ENCODE measurements at regions not wholly inside any gene's neighbourhood (a gene's known extent, or its start where the extent isn't known, plus 50 kb on each side); places are given as distances from the start of the nearest gene placed in this dataset.
"Not testable (repeated sequence)": the region's sequence is repeated elsewhere in the genome, so short reads cannot be mapped to it uniquely, and the experiment has no call there.

DNA sequence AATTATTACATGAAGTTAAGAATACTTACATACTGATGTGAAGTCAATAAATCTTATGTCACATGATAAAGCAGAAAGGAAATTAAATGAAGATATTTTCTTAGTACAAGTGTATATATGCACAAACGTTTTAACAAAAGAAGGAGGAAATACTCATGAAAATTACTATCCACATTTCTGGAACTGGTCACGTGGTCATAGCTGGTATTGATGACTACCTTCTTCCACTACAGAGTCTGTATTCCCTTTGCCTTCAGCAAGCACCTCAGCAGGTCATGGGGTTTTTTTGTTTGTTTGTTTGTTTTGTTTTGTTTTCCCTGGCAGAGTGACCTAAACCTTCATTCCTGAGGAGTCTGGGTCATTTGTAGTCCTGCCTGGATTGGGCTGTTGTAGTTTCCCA lies 174.9 kb upstream of the BANK1 start (continued):
- TF ChIP-seq ZNF331 (CRISPR knock-in tag; IDR thresholded peaks at IDR 0.05; ENCODE audit: low read depth) (no peak), REST (IDR thresholded peaks at IDR 0.05; ENCODE audit: unreplicated experiment) (no peak)

DNA sequence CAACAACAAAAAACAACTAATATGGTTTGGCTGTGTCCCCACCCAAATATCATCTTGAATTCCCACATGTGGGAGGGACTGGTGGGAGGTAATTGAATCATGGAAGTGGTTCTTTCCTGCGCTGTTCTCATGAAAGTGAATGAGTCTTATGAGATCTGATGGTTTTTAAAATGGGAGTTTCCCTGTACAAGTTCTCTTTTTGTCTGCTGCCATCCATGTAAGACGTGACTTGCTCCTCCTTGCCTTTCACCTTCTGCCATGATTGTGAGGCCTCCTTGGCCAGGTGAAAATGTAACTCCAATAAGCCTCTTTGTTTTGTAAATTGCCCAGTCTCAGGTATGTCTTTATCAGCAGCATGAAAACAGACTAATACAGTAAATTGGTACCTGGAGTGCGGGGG lies 183.5 kb upstream of the BANK1 start:
- not testable (repeated sequence) for DNase-seq (ENCODE audit: low spot score); H3K9me2 ChIP-seq (ENCODE audit: insufficient read depth); H3K4me3 ChIP-seq; H3K27ac ChIP-seq (ENCODE audit: low read depth); H3F3A ChIP-seq (replicated peaks; ENCODE audit: low read depth); H2AFZ ChIP-seq; H3K4me1 ChIP-seq (ENCODE audit: insufficient read depth); H3K27ac Mint-ChIP-seq; H3K79me2 ChIP-seq (replicated peaks; ENCODE audit: insufficient read depth); H4K20me1 ChIP-seq (replicated peaks; ENCODE audit: insufficient read depth); H3K27me3 Mint-ChIP-seq (ENCODE audit: insufficient read depth, low read depth, poor library complexity); H3K4me1 Mint-ChIP-seq; H3K4me3 Mint-ChIP-seq; H3K36me3 ChIP-seq (ENCODE audit: insufficient read depth); ATAC-seq; H3K4me2 ChIP-seq; H3K27me3 ChIP-seq (ENCODE audit: insufficient read depth)
- H3K9me3 Mint-ChIP-seq = peaks cover 15% of the 10 kb centered on the region
- H3K36me3 Mint-ChIP-seq (ENCODE audit: low read depth) = peaks cover 14% of the 10 kb centered on the region

GRCh38 chr4:101604976-101605375 lies 185.6 kb upstream of the BANK1 start:
- DNase-seq (ENCODE audit: low spot score) (no peak), ATAC-seq (no peak)
- Mint-ChIP-seq H3K27me3 (ENCODE audit: insufficient read depth, low read depth, poor library complexity) (no peaks in the 10 kb centered on the region), H3K4me3 (no peak overlapping the region), H3K27ac (no peak overlapping the region; the same call in 1 of the 2 replicates), H3K9me3 (peaks cover 15% of the 10 kb centered on the region), H3K36me3 (ENCODE audit: low read depth) (peaks cover 14% of the 10 kb centered on the region), H3K4me1 (0 out of 3 replicates have a peak, but pooled peaks cover 2% of the 10 kb centered on the region)
- no peaks in the 10 kb centered on the region for H4K20me1 ChIP-seq (replicated peaks; ENCODE audit: insufficient read depth)
- H3K4me3 ChIP-seq = no peak overlapping the region
- no peaks in the 10 kb centered on the region for H3K79me2 ChIP-seq (replicated peaks; ENCODE audit: insufficient read depth)
- no peak overlapping the region for H3K27ac ChIP-seq (ENCODE audit: low read depth)
- no peaks in the 10 kb centered on the region; the same call in 1 of the 2 replicates for H3K4me1 ChIP-seq (ENCODE audit: insufficient read depth)
- H3K9me2 ChIP-seq (ENCODE audit: insufficient read depth) = peaks cover 4% of the 10 kb centered on the region; the same call in 1 of the 2 replicates
- H2AFZ ChIP-seq = no peak overlapping the region
- H3K27me3 ChIP-seq (ENCODE audit: insufficient read depth) = no peaks in the 10 kb centered on the region
- H3K4me2 ChIP-seq = no peak overlapping the region
- no peaks in the 10 kb centered on the region for H3K36me3 ChIP-seq (ENCODE audit: insufficient read depth)
- H3F3A ChIP-seq (replicated peaks; ENCODE audit: low read depth) = no peaks in the 10 kb centered on the region
- no peak for TF ChIP-seq NANOG (IDR thresholded peaks at IDR 0.05; ENCODE audit: borderline replicate concordance)
- TF ChIP-seq, protein P1, sequence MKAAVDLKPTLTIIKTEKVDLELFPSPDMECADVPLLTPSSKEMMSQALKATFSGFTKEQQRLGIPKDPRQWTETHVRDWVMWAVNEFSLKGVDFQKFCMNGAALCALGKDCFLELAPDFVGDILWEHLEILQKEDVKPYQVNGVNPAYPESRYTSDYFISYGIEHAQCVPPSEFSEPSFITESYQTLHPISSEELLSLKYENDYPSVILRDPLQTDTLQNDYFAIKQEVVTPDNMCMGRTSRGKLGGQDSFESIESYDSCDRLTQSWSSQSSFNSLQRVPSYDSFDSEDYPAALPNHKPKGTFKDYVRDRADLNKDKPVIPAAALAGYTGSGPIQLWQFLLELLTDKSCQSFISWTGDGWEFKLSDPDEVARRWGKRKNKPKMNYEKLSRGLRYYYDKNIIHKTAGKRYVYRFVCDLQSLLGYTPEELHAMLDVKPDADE (IDR thresholded peaks at IDR 0.05) = no peak
- TF ChIP-seq EZH2 (IDR thresholded peaks at IDR 0.05; ENCODE audit: low read depth, unreplicated experiment) = no peak
- TF ChIP-seq CTCF (conservative IDR thresholded peaks at IDR 0.05; ENCODE audit: low read depth in 2 of 2) = no peak
- no peak for TF ChIP-seq ZNF114 (CRISPR knock-in tag; IDR thresholded peaks at IDR 0.05)
- TF ChIP-seq STAT1 (IDR thresholded peaks at IDR 0.05; ENCODE audit: unreplicated experiment) = no peak
- TF ChIP-seq JUNB (IDR thresholded peaks at IDR 0.05; ENCODE audit: unreplicated experiment) = no peak

All from GM23338 (cell line).